Middle frontal gyrus (tissue), 1 donor: ENCODE measurements at regions not wholly inside any gene's neighbourhood (a gene's known extent, or its start where the extent isn't known, plus 50 kb on each side); places are given as distances from the start of the nearest gene placed in this dataset.

ENCODE experiments used
- DNase-seq: peaks from one replicate; pipeline ENCODE4 v3.0.0-alpha.2; 2015; ENCODE audit warnings: low spot score; ENCODE audit errors: extremely low spot score

- no peak for DNase-seq
Observed at GRCh38 chr1:238568735-238569134, 678.0 kb upstream of the ZP4 start.

GRCh38 chr1:238562341-238562740 lies 671.6 kb upstream of the ZP4 start:
- DNase-seq, result no peak

DNA sequence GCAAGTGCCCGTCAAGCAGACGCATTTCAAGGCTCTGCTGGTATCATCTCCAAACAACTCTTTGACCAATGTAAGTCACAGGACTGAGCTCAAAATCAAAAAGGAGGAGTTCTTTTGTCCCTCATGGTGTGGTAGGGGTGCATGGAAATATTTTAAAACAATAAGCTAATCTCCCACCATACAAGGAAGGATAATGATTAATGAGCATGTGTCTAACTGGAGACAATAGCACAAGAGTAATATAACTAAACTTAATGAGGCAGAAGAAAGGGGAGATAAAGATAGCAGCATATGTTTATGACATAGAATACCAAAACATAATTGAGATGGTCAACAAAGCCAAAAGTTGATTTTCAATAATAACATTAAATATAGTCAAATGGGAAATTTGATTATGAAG lies 668.0 kb upstream of the ZP4 start:
- no peak for DNase-seq

GRCh38 chr1:238558156-238558555 lies 667.4 kb upstream of the ZP4 start:
- no peak for DNase-seq

GRCh38 chr1:238552271-238552670 lies 661.5 kb upstream of the ZP4 start:
- no peak for DNase-seq

GRCh38 chr1:238549137-238549536 lies 658.4 kb upstream of the ZP4 start:
- no peak for DNase-seq

GRCh38 chr1:238546118-238546517 lies 655.4 kb upstream of the ZP4 start:
- no peak for DNase-seq

- DNase-seq, result no peak
Observed at GRCh38 chr1:238537641-238538040, 646.9 kb upstream of the ZP4 start.

DNA sequence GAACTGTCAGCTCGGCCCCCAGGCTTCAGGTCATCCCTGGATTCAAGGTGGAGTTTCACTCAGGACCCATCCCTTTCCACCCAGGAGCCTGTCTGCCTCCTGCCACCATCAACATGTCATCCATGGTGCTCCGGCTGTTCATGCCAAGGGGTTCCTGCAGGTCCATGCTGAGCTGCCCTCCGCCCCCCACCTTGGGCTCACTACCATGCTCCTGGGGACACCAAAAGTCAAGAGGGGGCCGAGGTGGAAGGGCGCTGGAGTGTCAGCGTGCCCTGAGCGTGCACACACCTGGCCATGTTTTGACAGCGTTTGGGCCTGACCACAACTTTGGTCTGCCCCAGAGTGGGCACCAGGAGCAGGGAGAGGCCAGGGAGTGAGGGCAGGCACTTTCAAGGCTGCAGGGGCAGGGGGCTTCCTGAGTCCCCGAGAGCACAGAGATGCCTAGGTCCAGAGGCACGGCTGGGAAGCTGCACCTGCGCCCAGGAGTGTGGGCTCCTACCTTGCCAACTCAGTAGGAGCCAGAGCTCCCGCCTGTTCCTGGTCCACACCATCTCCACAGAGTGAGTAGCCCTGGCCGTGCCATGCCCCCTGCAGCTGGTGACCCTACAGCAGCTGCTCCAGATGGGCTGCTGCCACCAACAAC lies 639.6 kb upstream of the ZP4 start:
- DNase-seq, result no peak

GRCh38 chr1:238517711-238518110 lies 627.0 kb upstream of the ZP4 start:
- DNase-seq, result no peak

GRCh38 chr1:238501290-238501689 lies 610.6 kb upstream of the ZP4 start:
- no peak for DNase-seq

GRCh38 chr1:238499021-238499420 lies 608.3 kb upstream of the ZP4 start:
- DNase-seq, result no peak

DNA sequence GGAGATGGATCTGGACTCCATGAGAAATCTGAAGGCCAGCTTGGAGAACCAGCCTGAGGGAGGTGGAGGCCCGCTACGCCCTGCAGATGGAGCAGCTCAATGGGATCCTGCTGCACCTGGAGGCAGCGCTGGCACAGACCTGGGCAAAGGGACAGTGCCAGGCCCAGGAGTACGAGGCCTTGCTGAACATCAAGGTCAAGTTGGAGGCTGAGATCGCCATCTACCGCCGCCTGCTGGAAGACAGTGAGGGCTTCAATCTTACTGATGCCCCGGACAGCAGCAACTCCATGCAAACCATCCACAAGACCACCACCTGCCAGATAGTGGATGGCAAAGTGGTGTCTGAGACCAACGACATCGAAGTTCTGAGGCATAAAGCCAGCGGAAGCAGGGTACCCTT lies 601.5 kb upstream of the ZP4 start:
- DNase-seq, result no peak

- no peak for DNase-seq
Observed at GRCh38 chr1:238491265-238491664, 600.5 kb upstream of the ZP4 start.

DNA sequence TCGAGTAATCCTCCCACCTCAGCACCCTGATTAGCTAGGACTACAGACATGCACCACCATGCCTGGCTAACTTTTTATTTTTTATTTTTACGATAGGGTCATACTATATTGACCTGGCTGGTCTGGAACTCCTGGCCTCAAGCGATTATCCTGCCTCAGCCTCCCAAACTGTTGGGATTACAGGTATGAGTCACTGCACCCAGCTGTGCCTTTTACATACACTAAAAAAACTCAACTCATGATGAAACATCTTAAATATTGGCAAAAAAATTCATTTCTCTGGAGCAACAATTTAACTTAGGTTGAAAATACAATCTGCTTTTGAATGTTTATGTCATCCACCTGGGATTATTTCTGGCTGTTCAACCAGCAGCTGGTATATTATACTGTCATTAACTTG lies 598.3 kb upstream of the ZP4 start:
- no peak for DNase-seq

- DNase-seq, result no peak
Observed at GRCh38 chr1:238488401-238488800, 597.7 kb upstream of the ZP4 start.

DNA sequence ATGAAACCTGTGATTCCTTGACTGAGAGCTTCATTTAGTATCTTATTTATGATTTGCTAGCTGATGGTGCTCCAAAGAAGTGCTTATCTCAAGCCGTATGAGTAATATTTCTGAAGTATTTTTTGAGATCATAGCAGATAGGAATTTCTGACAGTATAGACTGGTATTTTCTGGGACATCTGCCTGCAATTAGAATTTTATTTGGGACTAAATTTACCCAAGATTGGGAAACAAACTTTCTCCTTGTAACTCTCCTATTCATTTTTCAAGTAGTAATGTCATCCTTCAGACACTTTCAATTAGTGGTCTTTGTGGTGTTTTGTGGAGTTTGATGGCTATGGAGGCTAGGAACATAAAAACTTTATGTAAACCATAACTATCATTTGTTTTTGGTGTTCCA lies 597.2 kb upstream of the ZP4 start:
- no peak for DNase-seq

GRCh38 chr1:238485912-238486209 lies 595.1 kb upstream of the ZP4 start:
- DNase-seq, result no peak

DNA sequence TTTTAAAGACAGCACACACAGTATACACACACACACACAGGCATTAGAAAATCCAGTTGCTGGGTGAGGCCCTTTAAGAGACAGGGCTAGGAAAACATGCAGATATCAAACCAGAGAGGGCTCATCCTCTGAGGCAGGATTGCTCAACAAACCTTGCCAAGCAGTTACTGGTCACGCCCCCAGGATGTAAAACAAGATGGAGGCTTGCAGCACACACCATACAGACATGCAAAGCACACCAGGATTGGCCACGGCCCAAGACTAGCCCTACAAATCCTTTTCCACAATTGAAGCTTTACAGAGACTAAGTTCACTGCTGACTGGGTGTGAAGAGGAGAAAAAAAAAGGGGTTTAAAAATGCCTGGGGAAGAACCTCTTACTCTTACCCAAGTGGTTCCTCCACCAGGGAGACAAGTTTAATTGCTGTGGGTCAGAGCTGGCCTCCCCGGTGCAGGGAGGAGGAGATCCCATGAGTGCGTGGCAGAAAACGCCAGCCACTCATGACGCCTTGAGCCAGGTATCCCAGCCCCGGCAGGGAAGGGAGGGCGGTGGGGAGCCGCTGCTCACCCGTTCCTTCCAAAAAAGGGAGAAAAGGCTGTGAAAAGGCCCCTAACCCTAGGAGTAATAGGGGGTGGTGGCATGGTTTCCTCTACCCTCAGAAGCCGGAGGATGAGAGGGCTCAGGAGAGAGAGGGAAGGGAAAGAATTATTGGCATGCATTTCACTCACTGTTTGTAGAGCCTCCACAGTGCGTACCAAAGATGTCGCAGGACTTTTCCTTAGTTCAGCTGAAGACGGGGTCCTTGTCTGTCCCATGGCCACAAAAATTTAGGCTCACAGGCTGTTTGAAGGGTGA lies 594.6 kb upstream of the ZP4 start:
- DNase-seq, result no peak

GRCh38 chr1:238484121-238484520 lies 593.4 kb upstream of the ZP4 start:
- DNase-seq, result no peak

DNA sequence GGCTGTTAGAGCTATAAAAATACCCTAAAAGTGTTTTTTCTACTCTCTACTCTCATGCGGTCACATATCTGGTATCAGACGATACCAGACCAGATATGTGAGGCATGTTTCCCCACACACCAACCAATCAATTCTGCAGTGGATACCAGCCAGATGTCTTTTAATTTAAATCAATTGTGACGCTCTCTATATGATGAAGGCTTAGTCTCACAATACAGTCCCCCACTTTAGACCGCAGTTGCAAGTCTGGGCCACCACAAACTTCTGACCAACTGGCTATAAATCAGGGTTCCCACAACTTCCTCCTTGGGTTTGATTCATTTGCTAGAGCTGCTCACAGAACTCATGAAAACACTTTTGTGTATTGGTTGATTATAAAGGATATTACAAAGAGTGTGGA lies 586.1 kb upstream of the ZP4 start:
- no peak for DNase-seq

DNA sequence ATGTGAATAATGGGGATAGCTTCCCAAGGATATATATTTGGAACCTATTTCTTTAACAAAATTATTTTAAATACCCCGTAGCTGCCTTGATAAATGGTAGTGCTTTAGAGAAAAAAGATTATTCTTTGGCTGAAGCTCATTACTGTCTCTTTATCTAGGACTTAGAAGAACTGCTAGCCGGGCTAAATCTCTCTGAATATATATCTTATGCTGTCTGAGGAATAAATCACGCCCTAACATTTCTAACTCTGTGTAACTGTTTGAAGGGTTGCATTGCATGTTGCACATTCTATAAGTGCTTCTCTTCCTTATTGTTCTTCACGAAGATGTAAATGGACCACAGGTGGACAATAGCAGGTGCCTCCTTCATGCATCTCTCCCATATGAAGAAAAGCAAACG lies 585.0 kb upstream of the ZP4 start:
- no peak for DNase-seq

DNA sequence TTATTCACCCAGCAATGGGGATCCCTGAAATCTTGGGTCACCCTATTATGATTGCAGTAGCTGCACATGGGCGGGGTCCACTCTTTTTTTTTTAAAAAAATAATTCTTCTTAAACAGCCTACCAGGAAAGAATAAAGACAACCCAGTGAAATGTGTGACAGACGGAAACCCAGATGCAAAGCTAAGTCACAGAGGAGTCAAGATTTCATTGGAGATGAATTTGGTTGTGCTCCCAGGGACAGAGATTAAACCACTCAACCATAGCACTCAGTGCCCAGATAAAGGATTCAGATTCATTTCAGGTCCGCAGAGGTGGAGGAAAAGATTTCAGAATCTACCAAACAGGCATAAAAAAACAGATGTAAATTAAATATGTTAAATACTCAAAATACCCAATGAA lies 583.5 kb upstream of the ZP4 start:
- DNase-seq, result no peak
